Nephron (organoid): ENCODE measurements at regions not wholly inside any gene's neighbourhood (a gene's known extent, or its start where the extent isn't known, plus 50 kb on each side); places are given as distances from the start of the nearest gene placed in this dataset.

ENCODE experiments used
- H3K27ac Mint-ChIP-seq, 3 experiments: 2 replicates each; pipeline ENCODE4 v1.8.0; 2020; ENCODE audit warnings: mixed read lengths in 3 of 3, mild to moderate bottlenecking in 2 of 3, moderate library complexity in 1 of 3
- H3K27me3 Mint-ChIP-seq: 2 replicates; pipeline ENCODE4 v1.8.0; 2021; ENCODE audit warnings: low read depth, mild to moderate bottlenecking, moderate library complexity, mixed read lengths
- H3K36me3 Mint-ChIP-seq: 2 replicates; pipeline ENCODE4 v1.8.0; 2020; ENCODE audit warnings: low read depth, mixed read lengths
- H3K4me1 Mint-ChIP-seq: 2 replicates; pipeline ENCODE4 v1.8.0; 2020; ENCODE audit warnings: mixed read lengths
- H3K4me3 Mint-ChIP-seq, 3 experiments: 2 replicates each; pipeline ENCODE4 v1.8.0; 2020; ENCODE audit warnings: mild to moderate bottlenecking in 3 of 3, mixed read lengths in 3 of 3, moderate library complexity in 2 of 3
- H3K9me3 Mint-ChIP-seq: 2 replicates; pipeline ENCODE4 v1.8.0; 2020; ENCODE audit warnings: mixed read lengths
- TF ChIP-seq, protein P1 (sequence below), 3 experiments: fragments of 200-600 bp; sonication (generic); IDR thresholded peaks; one replicate each; pipeline ENCODE4 v1.5.0; 2021; ENCODE audit warnings: antibody characterized with exemption in 3 of 3; ENCODE audit not compliant: unreplicated experiment in 3 of 3

DNA sequence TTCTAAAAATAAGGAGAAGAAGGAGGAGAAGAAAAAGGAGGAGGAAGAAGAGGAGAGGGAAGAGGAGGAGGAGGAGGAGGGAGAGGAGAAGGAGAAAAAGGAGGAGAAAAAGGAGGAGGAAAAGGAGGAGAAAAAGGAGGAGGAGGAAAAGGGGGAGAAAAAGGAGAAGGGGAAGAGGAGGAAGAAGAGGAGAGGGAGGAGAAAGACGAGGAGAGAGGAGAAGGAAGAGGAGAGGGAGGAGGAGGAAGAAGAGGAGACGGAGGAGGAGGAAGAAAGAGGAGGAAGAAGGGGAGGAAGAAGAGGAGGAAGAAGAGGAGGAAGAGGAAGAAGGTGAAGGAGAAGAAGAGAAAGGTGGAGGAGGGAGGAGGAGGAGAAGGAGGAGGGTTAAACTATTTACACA is 210.2 kb upstream of the TRPM3 start:
- TF ChIP-seq, protein P1, sequence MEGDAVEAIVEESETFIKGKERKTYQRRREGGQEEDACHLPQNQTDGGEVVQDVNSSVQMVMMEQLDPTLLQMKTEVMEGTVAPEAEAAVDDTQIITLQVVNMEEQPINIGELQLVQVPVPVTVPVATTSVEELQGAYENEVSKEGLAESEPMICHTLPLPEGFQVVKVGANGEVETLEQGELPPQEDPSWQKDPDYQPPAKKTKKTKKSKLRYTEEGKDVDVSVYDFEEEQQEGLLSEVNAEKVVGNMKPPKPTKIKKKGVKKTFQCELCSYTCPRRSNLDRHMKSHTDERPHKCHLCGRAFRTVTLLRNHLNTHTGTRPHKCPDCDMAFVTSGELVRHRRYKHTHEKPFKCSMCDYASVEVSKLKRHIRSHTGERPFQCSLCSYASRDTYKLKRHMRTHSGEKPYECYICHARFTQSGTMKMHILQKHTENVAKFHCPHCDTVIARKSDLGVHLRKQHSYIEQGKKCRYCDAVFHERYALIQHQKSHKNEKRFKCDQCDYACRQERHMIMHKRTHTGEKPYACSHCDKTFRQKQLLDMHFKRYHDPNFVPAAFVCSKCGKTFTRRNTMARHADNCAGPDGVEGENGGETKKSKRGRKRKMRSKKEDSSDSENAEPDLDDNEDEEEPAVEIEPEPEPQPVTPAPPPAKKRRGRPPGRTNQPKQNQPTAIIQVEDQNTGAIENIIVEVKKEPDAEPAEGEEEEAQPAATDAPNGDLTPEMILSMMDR (IDR thresholded peaks at IDR 0.05; ENCODE audit: unreplicated experiment in 3 of 3), result no peak
- H3K4me3 Mint-ChIP-seq, result no peak overlapping the region
- peaks cover 4% of the 10 kb centered on the region for H3K9me3 Mint-ChIP-seq
- no peaks in the 10 kb centered on the region for H3K4me1 Mint-ChIP-seq
- H3K27ac Mint-ChIP-seq, result no peak overlapping the region
- H3K27me3 Mint-ChIP-seq, result no peaks in the 10 kb centered on the region
- H3K36me3 Mint-ChIP-seq, result no peaks in the 10 kb centered on the region

DNA sequence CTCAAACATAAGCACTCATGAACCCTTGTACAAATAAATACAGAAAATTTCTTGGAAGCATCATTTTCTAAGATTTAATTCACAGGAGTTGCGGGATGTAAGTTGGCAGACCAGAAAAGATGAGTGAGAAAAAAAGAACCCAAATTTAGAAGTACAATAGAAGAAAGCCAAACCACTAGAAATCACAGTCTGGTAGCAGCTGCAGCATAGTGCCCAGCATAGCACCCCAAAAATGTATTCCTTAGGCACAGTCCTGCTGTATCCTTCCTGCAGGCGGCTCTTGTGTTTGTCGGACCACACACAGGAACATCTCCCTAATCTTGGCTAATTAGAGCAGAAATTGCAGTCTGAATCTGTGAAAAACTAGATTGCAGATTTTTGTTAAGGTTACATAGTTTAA is 208.5 kb upstream of the TRPM3 start:
- H3K4me3 Mint-ChIP-seq, result no peak overlapping the region
- H3K27me3 Mint-ChIP-seq, result no peaks in the 10 kb centered on the region
- H3K4me1 Mint-ChIP-seq, result no peaks in the 10 kb centered on the region
- no peaks in the 10 kb centered on the region for H3K36me3 Mint-ChIP-seq
- no peaks in the 10 kb centered on the region for H3K9me3 Mint-ChIP-seq
- no peak overlapping the region for H3K27ac Mint-ChIP-seq
- TF ChIP-seq, protein P1 (IDR thresholded peaks at IDR 0.05; ENCODE audit: unreplicated experiment in 3 of 3), result no peak

DNA sequence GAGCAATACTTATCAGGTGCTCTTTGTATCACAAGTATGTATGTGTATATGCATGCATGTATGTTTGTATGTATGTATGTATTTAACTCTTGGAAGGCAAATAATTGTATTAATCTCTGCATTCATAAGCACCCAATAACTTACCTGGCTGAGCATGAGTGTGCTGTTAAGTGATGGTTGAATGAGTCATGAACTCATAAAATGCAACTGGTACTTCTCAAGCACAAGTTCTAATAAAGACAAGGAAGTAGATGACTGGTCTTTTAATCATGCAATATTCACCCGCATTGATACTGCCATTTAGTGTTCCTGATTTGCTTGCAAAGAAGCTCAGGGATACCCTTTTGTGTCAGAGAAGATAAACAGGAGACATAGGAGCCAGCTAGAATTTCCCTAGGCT is 204.9 kb upstream of the TRPM3 start:
- H3K36me3 Mint-ChIP-seq, result no peaks in the 10 kb centered on the region
- H3K27ac Mint-ChIP-seq, result no peak overlapping the region
- peaks cover 5% of the 10 kb centered on the region for H3K27me3 Mint-ChIP-seq
- H3K4me1 Mint-ChIP-seq, result no peaks in the 10 kb centered on the region
- TF ChIP-seq, protein P1 (IDR thresholded peaks at IDR 0.05; ENCODE audit: unreplicated experiment in 3 of 3), result no peak
- H3K4me3 Mint-ChIP-seq, result no peak overlapping the region
- H3K9me3 Mint-ChIP-seq, result no peaks in the 10 kb centered on the region

DNA sequence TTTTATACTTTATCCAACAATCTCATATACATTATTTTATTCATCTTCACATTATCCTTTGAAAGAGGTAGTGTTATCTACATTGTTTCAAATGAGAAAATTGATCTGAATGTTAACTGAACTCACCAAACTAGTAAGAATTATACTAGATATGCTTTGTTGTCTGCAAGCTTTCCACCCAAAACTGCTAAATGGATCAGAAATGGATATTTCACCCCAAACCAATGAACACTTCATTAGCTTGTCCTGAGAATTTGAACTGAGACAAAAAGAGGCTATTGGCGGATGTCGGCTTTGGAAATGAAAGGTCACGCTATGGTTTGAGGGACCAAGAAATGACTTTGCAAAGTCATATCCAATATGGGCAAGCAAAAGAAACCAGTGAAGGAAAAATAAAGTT is 201.9 kb upstream of the TRPM3 start:
- Mint-ChIP-seq H3K36me3 (no peaks in the 10 kb centered on the region), H3K27ac (no peak overlapping the region), H3K4me3 (no peak overlapping the region), H3K27me3 (peaks cover 5% of the 10 kb centered on the region), H3K9me3 (no peaks in the 10 kb centered on the region), H3K4me1 (no peaks in the 10 kb centered on the region)
- TF ChIP-seq, protein P1 (IDR thresholded peaks at IDR 0.05; ENCODE audit: unreplicated experiment in 3 of 3), result no peak

DNA sequence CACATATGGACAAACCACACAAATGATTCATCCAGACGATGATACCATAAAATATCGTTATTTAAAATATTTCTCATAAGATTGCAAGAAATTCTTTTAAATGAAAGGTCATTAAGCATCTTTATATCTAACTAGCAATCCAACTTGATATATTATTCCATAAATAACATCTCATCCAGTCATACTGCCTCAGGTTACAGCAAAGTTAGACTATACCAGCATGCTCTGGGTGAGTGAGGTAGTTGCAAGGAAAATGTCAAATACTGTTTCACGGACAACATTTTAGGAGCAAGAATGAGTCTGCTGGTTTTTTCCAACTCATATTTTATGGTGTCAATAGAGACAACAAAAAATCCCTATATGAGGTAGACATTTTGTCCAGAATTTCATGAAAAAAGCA is 200.9 kb upstream of the TRPM3 start:
- Mint-ChIP-seq H3K4me3 (no peak overlapping the region), H3K36me3 (no peaks in the 10 kb centered on the region), H3K9me3 (no peaks in the 10 kb centered on the region), H3K4me1 (no peaks in the 10 kb centered on the region), H3K27ac (no peak overlapping the region), H3K27me3 (peaks cover 5% of the 10 kb centered on the region)
- TF ChIP-seq, protein P1 (IDR thresholded peaks at IDR 0.05; ENCODE audit: unreplicated experiment in 3 of 3), result no peak

DNA sequence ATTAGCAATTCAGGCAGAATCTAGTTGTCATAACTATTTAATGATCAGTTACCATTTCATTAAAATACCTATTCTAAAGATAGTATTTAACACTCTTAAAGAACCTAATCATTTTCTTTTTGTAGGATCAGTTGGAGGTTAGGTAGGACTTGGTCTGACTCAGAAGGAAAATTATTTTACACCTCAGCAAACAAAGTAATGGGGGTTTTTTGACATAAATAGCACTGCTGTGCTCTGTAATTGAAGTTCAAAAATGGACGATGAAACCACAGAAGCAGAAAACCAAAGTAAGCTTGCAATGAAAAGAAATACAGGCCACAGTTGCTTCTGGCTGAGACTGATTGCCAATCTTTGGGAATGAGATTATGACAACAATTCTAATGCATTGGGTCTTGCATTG is 187.0 kb upstream of the TRPM3 start:
- Mint-ChIP-seq H3K27ac (no peak overlapping the region), H3K9me3 (no peaks in the 10 kb centered on the region), H3K4me3 (no peak overlapping the region), H3K4me1 (no peaks in the 10 kb centered on the region), H3K27me3 (no peaks in the 10 kb centered on the region), H3K36me3 (no peaks in the 10 kb centered on the region)
- TF ChIP-seq, protein P1 (IDR thresholded peaks at IDR 0.05; ENCODE audit: unreplicated experiment in 3 of 3), result no peak
